GM18502 (cell line): ENCODE measurements at regions not wholly inside any gene's neighbourhood (a gene's known extent, or its start where the extent isn't known, plus 50 kb on each side); places are given as distances from the start of the nearest gene placed in this dataset.

Experiments
- ATAC-seq: cut with Tn5 transposase; IDR thresholded peaks from one replicate; pipeline ENCODE4 v1.9.1; 2021; ENCODE audit warnings: mild to moderate bottlenecking; ENCODE audit not compliant: unreplicated experiment, poor library complexity

- ATAC-seq = no peak
These were observed 189.6 kb downstream of the GPAM start for GRCh38 chr10:111993872-111994426.

- ATAC-seq = peak; percentile 99
These were observed 187.5 kb downstream of the GPAM start for GRCh38 chr10:111996103-111996502.

- ATAC-seq = no peak
These were observed 184.8 kb downstream of the GPAM start for GRCh38 chr10:111998728-111999127.

GRCh38 chr10:111999205-111999914 is 184.2 kb downstream of the GPAM start:
- ATAC-seq = no peak

DNA sequence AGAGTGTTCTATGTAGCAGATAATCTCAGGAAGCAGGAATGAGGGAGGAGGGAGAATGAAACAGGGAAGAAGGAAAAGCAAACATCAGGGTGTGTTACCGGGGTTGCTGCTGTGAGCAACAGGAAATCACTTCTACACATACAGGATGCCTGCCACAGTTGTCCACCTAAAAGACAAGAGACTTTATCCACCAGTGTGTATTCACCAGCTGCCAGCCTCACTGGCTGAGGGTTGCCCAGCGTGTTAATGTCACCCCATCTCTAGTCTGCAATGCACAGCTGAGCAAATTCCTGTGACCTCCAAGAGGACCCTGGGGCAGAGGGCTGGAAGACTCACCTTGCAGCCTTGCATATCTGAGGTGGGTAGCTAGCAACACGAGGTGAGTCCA is 183.7 kb downstream of the GPAM start:
- ATAC-seq = no peak

DNA sequence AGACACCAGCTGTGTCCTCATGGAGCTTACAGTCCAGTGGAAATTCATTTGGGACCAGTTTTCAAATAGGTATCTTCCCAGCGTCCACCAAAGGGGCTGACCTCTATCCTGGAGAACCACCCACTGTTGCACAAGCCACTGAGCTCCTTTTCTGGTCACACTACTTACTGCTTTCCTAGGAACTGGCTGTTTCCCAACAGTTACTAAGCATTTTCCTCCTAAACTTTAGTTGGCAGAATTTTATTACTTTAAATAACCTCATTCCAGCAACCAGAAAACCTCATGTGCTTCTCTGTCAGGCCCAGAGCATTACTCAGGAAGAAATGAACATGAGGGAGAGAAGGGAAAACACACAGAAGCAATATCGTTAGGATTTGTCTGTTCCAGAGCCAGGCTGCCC is 183.1 kb downstream of the GPAM start:
- ATAC-seq = no peak

- ATAC-seq = no peak
These were observed 181.4 kb downstream of the GPAM start for GRCh38 chr10:112002206-112002605.

DNA sequence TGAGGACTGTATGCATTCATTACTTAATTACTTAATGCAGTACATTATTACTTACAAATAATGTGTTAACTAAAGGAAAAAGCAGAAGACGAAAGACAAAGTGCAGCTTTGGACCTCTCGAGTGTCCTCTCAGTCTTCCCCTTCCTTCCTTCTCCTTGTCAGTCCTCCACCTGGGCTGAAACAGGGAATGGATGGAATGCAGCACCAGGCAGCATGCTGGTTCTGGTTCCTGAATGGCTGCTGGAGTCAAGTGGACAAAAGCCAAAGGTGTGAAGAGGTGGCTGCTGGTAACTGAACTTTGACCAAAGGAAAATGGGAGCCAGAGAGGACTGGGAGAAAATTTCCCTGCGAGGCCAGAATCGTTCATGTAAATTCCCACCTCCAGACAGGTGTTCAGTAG is 179.5 kb downstream of the GPAM start:
- no peak for ATAC-seq

DNA sequence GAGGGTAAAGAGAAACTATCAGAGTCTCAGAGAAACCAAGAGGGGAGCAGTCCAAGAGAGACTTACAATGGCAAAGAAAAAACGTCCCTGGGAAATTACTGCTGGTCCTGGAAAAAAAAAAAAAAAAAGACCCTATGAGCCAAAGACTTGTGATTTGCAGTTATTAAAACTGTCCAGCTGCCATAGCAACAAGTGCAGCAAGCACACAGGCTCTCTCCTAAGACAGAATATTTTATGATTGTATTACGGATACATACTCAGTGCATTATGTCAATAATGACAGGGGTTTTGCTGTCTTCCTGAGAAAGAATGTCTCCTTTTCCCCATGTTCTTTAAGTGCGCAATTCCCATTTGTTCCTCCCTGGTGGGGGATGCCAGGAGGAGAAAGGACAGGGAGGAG is 178.5 kb downstream of the GPAM start:
- no peak for ATAC-seq

DNA sequence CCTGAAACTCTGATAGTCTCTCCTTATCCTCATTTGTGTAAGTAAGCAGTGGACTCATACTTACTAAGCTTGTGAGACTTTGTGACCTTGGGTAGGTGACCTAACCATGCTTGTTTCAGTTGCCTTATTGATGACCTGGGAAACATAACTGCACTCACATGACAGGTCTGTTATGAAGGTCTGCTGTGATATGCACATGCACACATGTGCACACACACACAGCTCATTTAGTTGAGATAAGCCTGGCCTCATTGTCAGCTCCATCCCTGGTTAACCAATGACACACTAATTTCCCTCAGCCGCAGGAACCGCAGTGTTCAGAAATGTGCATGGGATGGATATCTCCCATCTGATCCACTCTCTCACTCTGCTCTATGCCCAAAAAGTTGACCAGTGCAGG is 177.2 kb downstream of the GPAM start:
- ATAC-seq = no peak

- no peak for ATAC-seq
These were observed 176.7 kb downstream of the GPAM start for GRCh38 chr10:112006831-112007230.

DNA sequence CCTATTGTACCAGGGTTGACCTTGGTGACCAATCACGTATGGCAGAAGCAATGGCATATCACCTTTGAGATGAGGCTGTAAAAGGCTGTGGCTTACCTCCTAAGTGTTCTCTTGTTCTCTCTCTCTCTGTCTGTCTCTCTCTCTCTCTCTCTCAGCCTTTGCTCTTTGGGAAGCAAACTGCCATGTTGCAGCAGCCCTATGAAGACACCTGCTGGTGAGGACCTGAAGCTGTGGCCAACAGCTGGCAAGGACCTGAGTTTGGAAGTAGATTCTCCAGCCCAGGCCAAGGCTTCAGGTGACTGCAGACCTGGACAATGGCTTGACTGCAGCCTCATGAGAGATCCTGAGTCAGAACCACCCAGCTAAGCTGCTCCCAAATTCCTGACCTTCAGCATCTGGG is 161.4 kb downstream of the GPAM start:
- ATAC-seq = no peak

GRCh38 chr10:112024079-112024478 is 159.5 kb downstream of the GPAM start:
- ATAC-seq = no peak

- no peak for ATAC-seq
These were observed 158.3 kb downstream of the GPAM start for GRCh38 chr10:112025228-112025627.

DNA sequence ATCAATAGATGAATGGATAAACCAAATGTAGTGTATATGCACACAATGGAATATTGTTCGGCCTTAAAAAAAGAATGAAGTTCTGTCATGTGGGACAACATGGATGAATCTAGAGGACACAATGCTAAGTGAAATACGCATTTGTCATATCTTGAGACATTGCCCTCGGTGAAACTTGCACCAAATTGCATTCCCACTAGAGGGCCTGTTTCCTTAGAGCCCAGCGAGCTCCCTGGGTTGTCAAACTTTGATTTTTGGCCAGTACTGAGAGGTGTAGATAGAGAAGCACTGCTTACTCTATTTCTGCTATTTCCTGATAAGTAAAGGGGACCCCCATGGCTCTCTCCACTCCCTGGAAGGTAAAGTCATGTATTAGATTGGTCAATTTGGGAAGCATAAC is 157.1 kb downstream of the GPAM start:
- ATAC-seq = no peak

DNA sequence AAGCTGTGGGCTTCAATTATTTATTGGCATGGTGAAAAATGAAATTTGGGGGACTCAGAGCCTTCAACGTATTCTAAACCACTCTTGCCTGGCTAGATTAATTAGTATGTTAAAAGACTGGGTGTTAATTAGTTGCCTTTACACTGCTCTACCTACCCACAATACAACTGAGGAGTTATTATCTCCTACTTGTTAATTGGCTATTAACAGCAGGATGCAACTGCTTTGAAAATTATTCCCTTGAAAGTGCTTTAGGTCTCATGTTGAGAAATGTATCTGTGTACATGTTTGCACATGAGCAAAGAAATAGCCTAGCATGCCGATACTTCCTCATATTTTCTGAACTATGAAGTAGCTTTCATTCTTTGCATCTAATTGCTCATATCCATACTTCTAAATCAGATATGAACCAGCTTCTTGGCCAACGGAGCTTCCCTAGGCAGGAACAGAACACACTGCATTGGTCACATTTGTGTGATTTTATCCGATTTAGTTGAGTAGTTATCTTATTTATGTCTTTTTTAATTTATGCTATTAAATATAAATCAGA is 155.8 kb downstream of the GPAM start:
- no peak for ATAC-seq

DNA sequence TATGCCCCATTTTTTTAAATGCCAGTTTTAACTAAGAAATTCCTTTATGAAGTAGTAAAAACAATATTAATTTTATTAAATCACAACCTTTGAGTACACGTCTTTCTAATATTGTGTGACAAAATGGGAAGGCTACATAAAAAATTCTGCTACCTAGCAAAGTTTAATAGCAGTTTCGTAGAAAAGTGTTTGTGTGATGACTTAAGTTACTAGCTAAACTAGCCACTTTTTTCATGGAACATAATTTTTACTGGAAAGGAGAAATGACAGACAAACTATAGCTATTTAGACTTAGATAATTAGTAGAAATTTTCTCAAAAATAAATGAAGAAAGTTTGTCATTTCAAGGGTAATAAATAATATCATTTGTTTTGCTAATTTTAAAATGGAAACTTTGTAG is 153.1 kb downstream of the GPAM start:
- no peak for ATAC-seq

DNA sequence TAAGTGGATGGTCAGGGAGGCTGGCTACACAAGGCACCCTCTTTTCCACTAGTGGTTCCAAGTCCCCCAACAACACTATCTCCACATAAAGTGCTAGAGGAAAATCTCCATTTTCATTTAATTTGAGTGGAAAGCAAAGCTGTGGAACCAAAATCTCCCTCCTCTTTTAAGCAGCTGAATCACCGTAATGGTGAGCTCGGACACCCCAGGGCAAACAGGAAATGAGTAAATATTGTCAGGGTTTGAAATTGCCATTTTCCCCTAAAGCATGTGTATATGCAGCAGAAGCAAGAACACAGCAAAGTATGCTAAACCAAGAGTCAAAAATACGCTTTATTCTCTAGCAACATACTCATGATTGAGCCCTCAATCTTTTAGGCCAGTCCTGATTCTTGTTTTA is 143.7 kb downstream of the GPAM start:
- no peak for ATAC-seq

DNA sequence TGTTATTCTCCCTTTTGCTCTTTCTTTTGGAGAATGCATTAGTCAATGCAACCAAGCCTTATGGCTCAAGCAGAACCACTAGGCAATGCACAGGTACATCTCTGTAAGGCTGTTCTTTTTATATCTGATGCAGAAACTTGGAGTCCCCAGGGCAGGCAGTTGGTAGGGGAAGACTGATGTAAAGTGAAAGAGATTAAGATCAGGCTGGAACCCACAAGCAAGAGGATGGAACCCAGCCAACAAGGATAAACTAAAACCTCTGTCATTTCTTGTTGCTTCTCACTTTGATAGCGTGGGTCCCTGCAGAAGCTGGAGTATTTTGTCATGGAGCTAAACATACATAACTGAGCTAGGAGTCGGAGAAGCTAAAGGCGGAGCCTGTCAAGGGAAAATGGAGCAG is 142.9 kb downstream of the GPAM start:
- no peak for ATAC-seq

DNA sequence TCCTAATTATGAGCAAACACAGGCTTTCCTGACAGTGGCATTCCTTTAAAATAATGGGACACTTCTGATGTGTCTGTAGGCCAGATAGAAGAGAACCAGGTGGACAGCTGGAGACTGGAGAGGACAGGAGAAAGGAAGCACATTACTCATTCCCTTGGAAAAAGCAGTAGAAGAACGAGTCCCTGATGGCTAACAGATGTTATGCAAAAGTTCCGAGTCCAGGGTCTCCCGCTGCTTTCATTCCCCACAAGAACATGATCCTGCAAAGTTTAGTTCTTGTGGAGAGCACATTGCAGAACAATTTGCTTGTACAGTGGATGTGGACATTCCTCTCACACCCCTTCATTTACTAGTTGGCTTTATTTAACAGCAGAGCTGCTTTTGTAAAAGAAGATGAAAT is 137.6 kb downstream of the GPAM start:
- no peak for ATAC-seq

GRCh38 chr10:112047674-112048073 is 135.9 kb downstream of the GPAM start:
- no peak for ATAC-seq

GRCh38 chr10:112052166-112052565 is 131.4 kb downstream of the GPAM start:
- no peak for ATAC-seq
